ENCODE measurements at regions not wholly inside any gene's neighbourhood (a gene's known extent, or its start where the extent isn't known, plus 50 kb on each side); places are given as distances from the start of the nearest gene placed in this dataset.

DNA sequence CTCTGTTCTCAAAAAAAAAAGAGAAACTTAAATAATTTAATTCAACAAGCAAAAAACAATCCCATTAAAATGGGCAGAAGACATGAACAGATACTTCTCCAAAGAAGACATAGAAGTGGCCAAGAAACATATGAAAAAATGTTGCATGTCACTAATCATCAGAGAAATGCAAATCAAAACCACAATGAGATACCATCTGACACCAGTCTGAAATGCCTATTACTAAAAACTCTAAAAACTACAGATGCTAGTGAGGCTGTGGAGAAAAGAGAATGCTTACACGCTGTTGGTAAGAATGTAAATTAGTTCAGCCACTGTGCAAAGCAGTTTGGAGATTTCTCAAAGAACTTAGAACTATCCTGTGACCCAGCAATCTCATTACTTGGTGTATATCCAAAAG, 382.9 kb downstream of the OTOL1 start:
- Histone ChIP-seq H3K36me3 (ENCODE audit: insufficient read depth, low read depth, low read length) (no peaks in the 10 kb centered on the region), H3K4me1 (ENCODE audit: insufficient read depth, low read length) (no peaks in the 10 kb centered on the region), H3K27me3 (ENCODE audit: insufficient read depth, low read length) (no peaks in the 10 kb centered on the region), H3K9ac (ENCODE audit: low read depth, low read length) (no peak overlapping the region), H3K4me3 (ENCODE audit: low read length) (no peak overlapping the region), H3K9me3 (ENCODE audit: insufficient read depth, low read depth, low read length) (peaks cover 5% of the 10 kb centered on the region; the same call in 1 of the 2 replicates), H3K27ac (ENCODE audit: low read length) (no peak overlapping the region)

DNA sequence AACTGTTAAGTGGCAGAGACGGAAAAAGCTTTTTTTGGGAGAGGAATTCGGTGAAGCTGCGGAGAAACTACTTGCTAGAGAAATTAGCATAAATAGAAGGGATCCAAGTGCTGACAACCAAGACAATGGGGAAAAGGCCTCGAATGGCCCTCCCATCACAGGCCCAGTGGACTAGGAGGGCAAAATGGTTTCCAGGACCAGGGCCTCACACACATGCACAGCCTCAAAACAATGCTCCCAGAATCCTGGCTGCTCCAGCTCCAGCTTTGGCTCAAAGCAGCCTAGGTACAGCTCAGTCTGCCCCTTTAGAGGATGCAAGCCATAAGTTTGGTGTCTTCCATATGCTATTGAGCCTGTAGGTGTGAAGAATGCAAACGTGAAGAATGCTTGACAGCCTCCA, 388.2 kb downstream of the OTOL1 start:
- Histone ChIP-seq H3K9me3 (ENCODE audit: insufficient read depth, low read depth, low read length) (peaks cover 22% of the 10 kb centered on the region; the same call in 1 of the 2 replicates), H3K9ac (ENCODE audit: low read depth, low read length) (no peak overlapping the region), H3K27ac (ENCODE audit: low read length) (no peak overlapping the region), H3K4me3 (ENCODE audit: low read length) (no peak overlapping the region), H3K36me3 (ENCODE audit: insufficient read depth, low read depth, low read length) (no peaks in the 10 kb centered on the region), H3K4me1 (ENCODE audit: insufficient read depth, low read length) (no peaks in the 10 kb centered on the region), H3K27me3 (ENCODE audit: insufficient read depth, low read length) (no peaks in the 10 kb centered on the region)

DNA sequence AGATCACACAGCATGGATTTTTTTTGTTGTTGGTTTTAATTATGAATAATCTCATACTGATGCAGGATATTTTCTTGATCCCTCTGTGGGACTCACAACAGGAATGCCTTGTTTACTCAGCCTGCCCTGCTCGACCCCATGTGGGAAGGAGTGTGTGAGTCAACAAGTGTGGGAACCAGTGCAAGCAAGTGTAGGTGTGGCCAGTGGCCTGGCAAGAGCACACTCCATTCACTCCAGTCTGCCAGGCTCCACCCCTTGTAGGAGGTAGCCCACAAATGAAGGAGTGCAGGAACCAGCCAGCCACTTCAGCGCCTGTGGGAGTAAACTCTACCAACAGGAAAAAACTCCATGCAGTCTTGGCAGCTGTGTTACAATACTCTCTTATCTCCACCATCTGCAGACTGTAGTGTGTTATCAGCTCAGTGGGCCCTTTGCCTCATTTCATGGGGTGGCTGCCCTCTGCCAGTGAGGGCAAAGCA, 393.6 kb downstream of the OTOL1 start:
- Histone ChIP-seq H3K27me3 (ENCODE audit: insufficient read depth, low read length) (no peaks in the 10 kb centered on the region), H3K4me1 (ENCODE audit: insufficient read depth, low read length) (no peaks in the 10 kb centered on the region), H3K36me3 (ENCODE audit: insufficient read depth, low read depth, low read length) (no peaks in the 10 kb centered on the region), H3K9ac (ENCODE audit: low read depth, low read length) (no peak overlapping the region), H3K9me3 (ENCODE audit: insufficient read depth, low read depth, low read length) (peaks cover 12% of the 10 kb centered on the region; the same call in 1 of the 2 replicates), H3K27ac (ENCODE audit: low read length) (no peak overlapping the region), H3K4me3 (ENCODE audit: low read length) (no peak overlapping the region)

DNA sequence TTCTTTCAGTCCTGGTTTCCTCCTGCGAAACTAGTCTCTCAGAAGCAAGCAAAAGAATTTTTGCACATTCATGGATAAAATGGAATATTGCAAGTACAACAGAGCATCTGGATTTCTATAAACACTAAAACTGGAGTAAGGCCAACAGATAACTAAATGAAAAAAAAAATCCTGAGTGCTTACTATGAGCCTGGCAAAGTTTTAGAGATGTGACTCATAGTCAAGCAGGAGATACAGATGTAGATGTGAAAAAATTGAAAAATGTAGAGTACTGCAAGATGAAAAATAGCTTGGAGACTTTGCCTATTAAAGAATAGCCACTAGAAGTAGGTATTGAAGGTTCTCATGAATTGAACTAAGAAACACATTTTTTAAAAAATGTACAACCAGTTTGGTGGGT, 397.4 kb downstream of the OTOL1 start:
- no peaks in the 10 kb centered on the region for H3K4me1 ChIP-seq (ENCODE audit: insufficient read depth, low read length)
- H3K4me3 ChIP-seq (ENCODE audit: low read length) = no peak overlapping the region
- no peak overlapping the region for H3K9ac ChIP-seq (ENCODE audit: low read depth, low read length)
- no peak overlapping the region for H3K27ac ChIP-seq (ENCODE audit: low read length)
- H3K9me3 ChIP-seq (ENCODE audit: insufficient read depth, low read depth, low read length) = no peaks in the 10 kb centered on the region; the same call in 1 of the 2 replicates
- H3K36me3 ChIP-seq (ENCODE audit: insufficient read depth, low read depth, low read length) = no peaks in the 10 kb centered on the region
- no peaks in the 10 kb centered on the region for H3K27me3 ChIP-seq (ENCODE audit: insufficient read depth, low read length)

DNA sequence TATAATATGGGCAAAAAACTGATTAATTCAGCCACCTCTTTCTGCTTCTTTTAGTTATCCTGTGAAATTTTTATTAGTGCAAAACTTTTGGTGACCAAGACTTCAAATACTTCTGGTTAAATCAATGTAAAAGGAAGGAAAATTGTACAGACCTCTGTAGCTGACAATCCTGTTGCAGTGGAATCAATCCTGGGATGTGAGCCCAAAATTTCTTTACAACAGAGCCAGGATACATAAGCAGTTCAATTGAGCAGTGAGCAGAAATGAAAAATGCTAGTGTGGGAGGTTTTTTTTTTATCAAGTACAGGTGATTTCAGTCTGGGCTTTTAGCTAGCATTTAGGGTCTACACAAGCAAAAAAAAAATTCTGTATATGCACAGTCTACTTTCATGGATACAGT, 398.0 kb downstream of the OTOL1 start:
- H3K9me3 ChIP-seq (ENCODE audit: insufficient read depth, low read depth, low read length) = no peaks in the 10 kb centered on the region; the same call in 1 of the 2 replicates

DNA sequence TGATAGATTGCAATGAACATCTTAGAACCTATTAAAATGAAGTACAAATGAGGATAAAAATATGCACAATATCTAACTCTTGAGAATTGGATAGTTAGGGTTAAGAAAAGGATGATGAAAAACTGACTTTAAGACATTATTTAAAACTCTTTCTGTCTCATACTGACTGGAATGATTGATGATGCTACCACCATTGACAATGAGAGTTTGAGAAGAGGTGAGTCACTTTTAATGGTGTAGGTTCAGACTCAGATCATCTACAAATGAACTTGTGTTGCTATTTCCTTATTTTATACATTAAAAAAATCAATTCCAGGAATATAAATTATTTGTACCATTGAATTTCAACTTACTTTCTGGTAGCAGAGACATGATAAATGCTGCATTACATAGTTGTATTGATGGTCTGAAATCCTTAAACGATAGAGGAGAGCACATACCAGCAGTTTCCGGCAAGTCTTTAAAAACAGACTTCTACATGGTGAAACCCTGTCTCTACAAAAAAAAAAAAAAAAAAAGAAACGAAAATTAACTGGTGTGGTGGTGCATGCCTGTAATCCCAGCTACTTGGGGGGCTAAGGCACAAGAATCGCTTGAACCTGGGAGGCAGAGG, 409.0 kb downstream of the OTOL1 start:
- no peak overlapping the region for H3K27ac ChIP-seq (ENCODE audit: low read length)
- H3K4me1 ChIP-seq (ENCODE audit: insufficient read depth, low read length) = no peaks in the 10 kb centered on the region
- no peak overlapping the region for H3K9ac ChIP-seq (ENCODE audit: low read depth, low read length)
- no peaks in the 10 kb centered on the region for H3K9me3 ChIP-seq (ENCODE audit: insufficient read depth, low read depth, low read length)
- no peaks in the 10 kb centered on the region for H3K36me3 ChIP-seq (ENCODE audit: insufficient read depth, low read depth, low read length)
- H3K4me3 ChIP-seq (ENCODE audit: low read length) = no peak overlapping the region
- H3K27me3 ChIP-seq (ENCODE audit: insufficient read depth, low read length) = no peaks in the 10 kb centered on the region

More for the DNA sequence above, 398.0 kb downstream of the OTOL1 start:
- no peak overlapping the region for H3K9ac ChIP-seq (ENCODE audit: low read depth, low read length)
- H3K4me3 ChIP-seq (ENCODE audit: low read length) = no peak overlapping the region
- H3K36me3 ChIP-seq (ENCODE audit: insufficient read depth, low read depth, low read length) = no peaks in the 10 kb centered on the region
- no peaks in the 10 kb centered on the region for H3K27me3 ChIP-seq (ENCODE audit: insufficient read depth, low read length)
- H3K27ac ChIP-seq (ENCODE audit: low read length) = no peak overlapping the region
- no peaks in the 10 kb centered on the region for H3K4me1 ChIP-seq (ENCODE audit: insufficient read depth, low read length)

DNA sequence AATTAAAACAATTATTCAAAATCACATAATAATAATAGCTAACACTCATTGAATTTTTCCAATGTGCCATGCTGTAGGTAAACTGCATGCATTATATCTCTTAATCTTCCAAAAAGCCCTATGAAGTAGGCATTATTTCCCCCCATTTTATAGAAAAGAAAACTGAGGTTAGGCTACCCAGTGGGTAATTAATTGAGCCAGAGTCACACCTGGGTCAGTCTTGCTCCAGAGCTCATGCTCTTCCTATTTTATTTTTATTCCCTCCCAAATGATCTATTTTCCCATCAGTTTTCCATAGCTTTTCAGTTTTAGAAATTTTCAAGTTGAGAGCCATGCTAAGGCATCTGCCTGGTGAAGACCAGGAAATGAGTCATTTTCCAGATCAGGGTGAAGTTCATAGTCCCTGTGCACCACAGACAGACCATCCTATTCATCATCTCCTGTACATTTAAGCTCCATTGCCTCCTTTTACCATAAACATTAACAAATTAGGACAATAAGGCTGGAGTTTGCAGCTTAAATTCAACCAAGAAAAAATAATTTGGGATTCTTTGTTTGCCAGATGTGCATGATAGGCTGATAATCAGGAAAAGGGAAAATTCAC, 417.3 kb downstream of the OTOL1 start:
- no peaks in the 10 kb centered on the region for H3K4me1 ChIP-seq (ENCODE audit: insufficient read depth, low read length)
- no peaks in the 10 kb centered on the region for H3K27me3 ChIP-seq (ENCODE audit: insufficient read depth, low read length)
- H3K27ac ChIP-seq (ENCODE audit: low read length) = no peak overlapping the region
- no peaks in the 10 kb centered on the region for H3K36me3 ChIP-seq (ENCODE audit: insufficient read depth, low read depth, low read length)
- H3K9me3 ChIP-seq (ENCODE audit: insufficient read depth, low read depth, low read length) = 0 out of 2 replicates have a peak, but pooled peaks cover 4% of the 10 kb centered on the region
- no peak overlapping the region for H3K4me3 ChIP-seq (ENCODE audit: low read length)
- H3K9ac ChIP-seq (ENCODE audit: low read depth, low read length) = no peak overlapping the region

DNA sequence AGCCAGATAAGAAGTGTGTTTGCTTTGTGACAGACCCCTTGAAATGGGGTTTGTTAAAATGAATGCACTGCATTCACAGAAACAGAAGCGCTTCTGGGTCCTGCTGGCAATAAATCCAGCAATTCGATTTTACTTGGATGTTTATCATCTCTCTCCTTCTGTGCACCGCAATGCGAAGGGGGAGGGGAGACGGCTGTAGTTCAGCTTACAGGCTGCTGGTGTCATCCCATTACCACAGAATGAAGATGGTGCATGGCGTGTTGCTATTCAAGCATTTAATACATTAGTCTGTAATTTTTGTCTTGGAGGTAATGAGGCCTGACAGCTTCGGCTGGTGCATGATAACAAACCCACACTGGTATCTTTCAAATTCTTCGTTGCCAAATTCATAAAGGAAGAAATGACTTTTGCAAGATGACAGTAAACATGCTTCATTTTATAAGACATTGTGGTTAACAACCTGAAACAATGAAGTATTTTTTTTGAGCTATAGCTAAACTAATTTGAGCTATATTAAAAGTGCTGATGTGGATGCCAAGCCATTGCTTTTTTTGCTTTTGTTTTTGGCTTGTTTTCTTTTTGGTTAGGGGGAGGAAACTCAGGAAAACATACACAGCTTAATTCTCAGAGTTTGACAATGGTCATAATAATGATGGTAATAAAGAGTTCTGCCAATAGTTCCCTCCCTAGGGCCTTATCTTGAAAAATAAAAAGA, 418.3 kb downstream of the OTOL1 start:
- Histone ChIP-seq H3K9ac (ENCODE audit: low read depth, low read length) (no peak overlapping the region), H3K27me3 (ENCODE audit: insufficient read depth, low read length) (no peaks in the 10 kb centered on the region), H3K36me3 (ENCODE audit: insufficient read depth, low read depth, low read length) (no peaks in the 10 kb centered on the region), H3K4me3 (ENCODE audit: low read length) (no peak overlapping the region), H3K4me1 (ENCODE audit: insufficient read depth, low read length) (no peaks in the 10 kb centered on the region), H3K27ac (ENCODE audit: low read length) (no peak overlapping the region), H3K9me3 (ENCODE audit: insufficient read depth, low read depth, low read length) (peaks cover 5% of the 10 kb centered on the region; the same call in 1 of the 2 replicates)

DNA sequence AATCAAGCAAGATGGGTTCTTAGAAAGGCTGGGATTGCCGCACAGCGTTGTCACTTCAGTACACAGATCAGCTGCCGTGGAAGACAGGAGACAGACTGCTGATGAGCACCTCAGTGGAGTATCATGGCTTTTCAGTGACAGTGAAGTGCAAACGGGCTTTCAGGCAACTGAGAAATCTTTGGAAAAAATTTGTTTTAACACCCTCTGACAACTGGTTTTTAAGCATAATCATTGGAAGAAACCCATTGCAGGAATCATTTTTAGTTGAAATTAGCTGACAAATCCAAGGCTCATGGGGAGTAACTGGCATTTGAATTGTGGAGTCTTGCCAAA, 418.8 kb downstream of the OTOL1 start:
- no peak overlapping the region for H3K4me3 ChIP-seq (ENCODE audit: low read length)
- H3K4me1 ChIP-seq (ENCODE audit: insufficient read depth, low read length) = no peaks in the 10 kb centered on the region
- H3K36me3 ChIP-seq (ENCODE audit: insufficient read depth, low read depth, low read length) = no peaks in the 10 kb centered on the region
- no peak overlapping the region for H3K27ac ChIP-seq (ENCODE audit: low read length)
- H3K27me3 ChIP-seq (ENCODE audit: insufficient read depth, low read length) = no peaks in the 10 kb centered on the region
- H3K9me3 ChIP-seq (ENCODE audit: insufficient read depth, low read depth, low read length) = peaks cover 10% of the 10 kb centered on the region; the same call in 1 of the 2 replicates
- no peak overlapping the region for H3K9ac ChIP-seq (ENCODE audit: low read depth, low read length)

DNA sequence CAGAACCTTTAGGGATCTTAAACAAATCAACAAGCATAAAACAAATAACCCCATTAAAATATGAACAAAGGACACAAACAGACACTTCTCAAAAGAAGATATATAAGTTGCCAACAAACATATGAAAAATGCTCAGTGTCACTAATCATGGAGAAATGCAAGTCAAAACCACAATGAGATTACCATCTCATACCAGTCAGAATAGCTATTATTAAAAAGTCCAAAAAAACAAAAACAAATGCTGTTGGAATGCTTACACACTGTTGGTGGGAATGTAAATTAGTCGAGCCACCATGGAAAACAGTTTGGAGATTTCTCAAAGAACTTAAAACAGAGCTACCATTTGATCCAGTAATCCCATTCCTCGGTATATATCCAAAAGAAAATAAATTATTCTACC, 423.6 kb downstream of the OTOL1 start:
- H3K4me1 ChIP-seq (ENCODE audit: insufficient read depth, low read length) = no peaks in the 10 kb centered on the region
- H3K27ac ChIP-seq (ENCODE audit: low read length) = no peak overlapping the region
- no peak overlapping the region for H3K9ac ChIP-seq (ENCODE audit: low read depth, low read length)
- H3K4me3 ChIP-seq (ENCODE audit: low read length) = no peak overlapping the region
- no peaks in the 10 kb centered on the region for H3K27me3 ChIP-seq (ENCODE audit: insufficient read depth, low read length)
- no peaks in the 10 kb centered on the region for H3K36me3 ChIP-seq (ENCODE audit: insufficient read depth, low read depth, low read length)
- peaks cover 17% of the 10 kb centered on the region for H3K9me3 ChIP-seq (ENCODE audit: insufficient read depth, low read depth, low read length)

DNA sequence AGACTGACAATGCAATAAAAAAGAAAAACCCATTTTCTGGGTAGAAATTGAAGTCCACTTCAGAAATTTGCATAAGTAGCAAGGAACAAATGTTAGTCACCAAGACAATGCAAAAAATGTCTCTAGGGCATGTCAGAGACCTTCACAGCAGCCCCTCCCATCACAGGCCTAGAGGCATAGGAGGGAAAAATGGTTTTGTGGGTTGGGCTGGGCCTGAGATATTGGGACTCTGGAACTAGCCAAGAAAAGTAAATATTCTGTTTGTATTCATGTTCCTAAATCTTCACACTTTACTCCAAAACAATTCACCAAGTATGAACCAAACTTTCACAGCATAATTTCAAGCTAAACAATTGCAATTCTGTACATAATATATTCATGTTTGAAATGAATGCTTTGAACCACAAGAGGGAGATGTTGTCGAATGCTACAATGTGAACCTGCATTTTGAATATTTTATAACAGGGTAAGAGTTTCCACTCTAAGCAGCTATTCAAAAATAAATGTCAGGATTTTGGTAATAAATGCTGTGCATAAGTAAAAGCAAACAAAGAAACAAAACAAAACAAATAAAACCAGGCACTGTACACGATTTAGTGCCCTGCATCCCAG, 429.2 kb downstream of the OTOL1 start:
- Histone ChIP-seq H3K4me1 (ENCODE audit: insufficient read depth, low read length) (no peaks in the 10 kb centered on the region), H3K36me3 (ENCODE audit: insufficient read depth, low read depth, low read length) (no peaks in the 10 kb centered on the region)

More for the DNA sequence above, 429.2 kb downstream of the OTOL1 start:
- Histone ChIP-seq H3K9me3 (ENCODE audit: insufficient read depth, low read depth, low read length) (peaks cover 20% of the 10 kb centered on the region), H3K9ac (ENCODE audit: low read depth, low read length) (no peak overlapping the region), H3K27me3 (ENCODE audit: insufficient read depth, low read length) (no peaks in the 10 kb centered on the region), H3K27ac (ENCODE audit: low read length) (no peak overlapping the region), H3K4me3 (ENCODE audit: low read length) (no peak overlapping the region)
